H9 (cell line): ENCODE measurements at regions not wholly inside any gene's neighbourhood (a gene's known extent, or its start where the extent isn't known, plus 50 kb on each side); places are given as distances from the start of the nearest gene placed in this dataset.

Source experiments
- DNase-seq: peaks from one replicate; pipeline ENCODE4 v3.0.0-alpha.2; 2017
- H2AFZ ChIP-seq: one replicate; pipeline ENCODE4 v1.6.1; 2013; ENCODE audit warnings: mild to moderate bottlenecking, low read length, control low read depth, moderate library complexity
- H2AK5ac ChIP-seq: 2 replicates; pipeline ENCODE4 v1.6.1; 2013; ENCODE audit warnings: low read length, control low read depth, mixed read lengths; ENCODE audit not compliant: insufficient read length
- H2BK120ac ChIP-seq: one replicate; pipeline ENCODE4 v1.6.1; 2013; ENCODE audit warnings: low read depth, mild to moderate bottlenecking, low read length, control low read depth, inconsistent platforms; ENCODE audit not compliant: poor library complexity, severe bottlenecking
- H2BK12ac ChIP-seq: 2 replicates; pipeline ENCODE4 v1.6.1; 2013; ENCODE audit warnings: low read length, control low read depth, mixed read lengths, low read depth; ENCODE audit not compliant: insufficient read length
- H2BK15ac ChIP-seq: 2 replicates; pipeline ENCODE4 v1.6.1; 2013; ENCODE audit warnings: low read depth, low read length, control low read depth
- H2BK20ac ChIP-seq: one replicate; pipeline ENCODE4 v1.6.1; 2013; ENCODE audit warnings: low read depth, mild to moderate bottlenecking, low read length, control low read depth, inconsistent platforms; ENCODE audit not compliant: poor library complexity, severe bottlenecking
- H2BK5ac ChIP-seq: 2 replicates; pipeline ENCODE4 v1.6.1; 2013; ENCODE audit warnings: low read length, control low read depth, mixed read lengths; ENCODE audit not compliant: insufficient read length
- H3K14ac ChIP-seq: 2 replicates; pipeline ENCODE4 v1.6.1; 2013; ENCODE audit warnings: low read length, control low read depth; ENCODE audit not compliant: insufficient read depth
- H3K18ac ChIP-seq: 2 replicates; pipeline ENCODE4 v1.6.1; 2013; ENCODE audit warnings: low read depth, mild to moderate bottlenecking, mixed read lengths, low read length, control low read depth; ENCODE audit not compliant: insufficient read length
- H3K23ac ChIP-seq: 2 replicates; pipeline ENCODE4 v1.6.1; 2013; ENCODE audit warnings: low read length, control low read depth, mixed read lengths, low read depth; ENCODE audit not compliant: insufficient read length
- H3K23me2 ChIP-seq: 2 replicates; pipeline ENCODE4 v1.6.1; 2013; ENCODE audit warnings: low read depth, mild to moderate bottlenecking, mixed read lengths, low read length, control low read depth; ENCODE audit not compliant: insufficient read length, poor library complexity, severe bottlenecking
- H3K27ac ChIP-seq: 2 replicates; pipeline ENCODE4 v1.5.1; 2013; ENCODE audit warnings: low read length, control low read depth, mixed read lengths, low read depth; ENCODE audit not compliant: insufficient read length
- H3K27me3 ChIP-seq: 2 replicates; pipeline ENCODE4 v1.6.1; 2013; ENCODE audit warnings: low read length, control low read depth, inconsistent platforms; ENCODE audit not compliant: insufficient read depth
- H3K4ac ChIP-seq: 2 replicates; pipeline ENCODE4 v1.6.1; 2013; ENCODE audit warnings: low read depth, mild to moderate bottlenecking, control low read depth, inconsistent platforms, low read length, moderate library complexity
- H3K4me1 ChIP-seq: 2 replicates; pipeline ENCODE4 v1.6.1; 2013; ENCODE audit warnings: low read length, control low read depth, inconsistent platforms; ENCODE audit not compliant: insufficient read depth
- H3K4me2 ChIP-seq: 2 replicates; pipeline ENCODE4 v1.6.1; 2013; ENCODE audit warnings: low read length, control low read depth, mixed read lengths; ENCODE audit not compliant: insufficient read length, insufficient read depth
- H3K56ac ChIP-seq: 2 replicates; pipeline ENCODE4 v1.6.1; 2013; ENCODE audit warnings: low read depth, mild to moderate bottlenecking, mixed read lengths, low read length, control low read depth; ENCODE audit not compliant: insufficient read length
- H3K79me1 ChIP-seq: 2 replicates; pipeline ENCODE4 v1.6.1; 2013; ENCODE audit warnings: low read depth, mild to moderate bottlenecking, moderate library complexity, low read length, control low read depth, inconsistent platforms; ENCODE audit not compliant: insufficient read depth, poor library complexity, severe bottlenecking
- H3K79me2 ChIP-seq: 2 replicates; pipeline ENCODE4 v1.6.1; 2013; ENCODE audit warnings: low read length, control low read depth, inconsistent platforms; ENCODE audit not compliant: insufficient read depth
- H3K9ac ChIP-seq: 2 replicates; pipeline ENCODE4 v1.6.1; 2013; ENCODE audit warnings: low read length, control low read depth, mixed read lengths; ENCODE audit not compliant: insufficient read length; ENCODE audit errors: extremely low read depth
- H3K9me3 ChIP-seq: one replicate; pipeline ENCODE4 v1.6.1; 2013; ENCODE audit warnings: low read depth, low read length, inconsistent platforms; ENCODE audit not compliant: control insufficient read depth
- H3T11ph ChIP-seq: one replicate; pipeline ENCODE4 v1.6.1; 2013; ENCODE audit warnings: mild to moderate bottlenecking, low read length, control low read depth, inconsistent platforms
- H4K20me1 ChIP-seq: one replicate; pipeline ENCODE4 v1.6.1; 2013; ENCODE audit not compliant: control insufficient read depth, insufficient read length, insufficient read depth
- H4K5ac ChIP-seq: 2 replicates; pipeline ENCODE4 v1.6.1; 2013; ENCODE audit warnings: low read depth, mild to moderate bottlenecking, mixed read lengths, low read length, control low read depth; ENCODE audit not compliant: insufficient read length
- H4K8ac ChIP-seq: replicated peaks from 2 replicates; pipeline ENCODE4 v1.6.1; 2013; ENCODE audit warnings: low read length, control low read depth, mixed read lengths, low read depth; ENCODE audit not compliant: insufficient read length
- H4K91ac ChIP-seq: 2 replicates; pipeline ENCODE4 v1.6.1; 2013; ENCODE audit warnings: low read depth, mild to moderate bottlenecking, moderate library complexity, mixed read lengths, low read length, control low read depth; ENCODE audit not compliant: insufficient read length
- H3K27ac Mint-ChIP-seq, 3 experiments: 2 replicates in 2 of 3; 3 replicates in 1 of 3; pipeline ENCODE4 v1.8.0; 2020 to 2021; ENCODE audit warnings: mixed read lengths in 3 of 3, mild to moderate bottlenecking in 1 of 3, moderate library complexity in 1 of 3
- H3K27me3 Mint-ChIP-seq: 2 replicates; pipeline ENCODE4 v1.8.0; 2021; ENCODE audit warnings: low read depth, mild to moderate bottlenecking, moderate library complexity, mixed read lengths
- H3K36me3 Mint-ChIP-seq, 3 experiments: 2 replicates in 2 of 3; 3 replicates in 1 of 3; pipeline ENCODE4 v1.8.0; 2020 to 2021; ENCODE audit warnings: low read depth in 3 of 3, mixed read lengths in 3 of 3; ENCODE audit not compliant: insufficient read depth in 1 of 3
- H3K4me1 Mint-ChIP-seq, 2 experiments: 2 replicates each; pipeline ENCODE4 v1.8.0; 2020; ENCODE audit warnings: mixed read lengths in 2 of 2
- H3K4me3 Mint-ChIP-seq, 2 experiments: 2 replicates in 1 of 2; 3 replicates in 1 of 2; pipeline ENCODE4 v1.8.0; 2020 to 2021; ENCODE audit warnings: mild to moderate bottlenecking in 2 of 2, mixed read lengths in 2 of 2, moderate library complexity in 1 of 2
- H3K9me3 Mint-ChIP-seq, 2 experiments: 2 replicates in 1 of 2; 3 replicates in 1 of 2; pipeline ENCODE4 v1.8.0; 2020; ENCODE audit warnings: mild to moderate bottlenecking in 2 of 2, mixed read lengths in 2 of 2, moderate library complexity in 1 of 2
- WGBS: extraction: QIAGEN DNeasy Blood & Tissue Kit; methylation state at CpG from one replicate; pipeline ENCODE4 v1.1.7; 2013; ENCODE audit warnings: missing lambda C conversion rate, low lambda C conversion rate, mixed read lengths; ENCODE audit not compliant: insufficient read length; ENCODE audit errors: extremely low coverage; 5-methylcytosine and 5-hydroxymethylcytosine counted together
- TF ChIP-seq, protein P1 (sequence below): fragments of 200-600 bp; sonication (generic); conservative IDR thresholded peaks from 3 replicates; pipeline ENCODE4 v1.8.0; 2021; ENCODE audit warnings: antibody characterized with exemption, mild to moderate bottlenecking

DNA sequence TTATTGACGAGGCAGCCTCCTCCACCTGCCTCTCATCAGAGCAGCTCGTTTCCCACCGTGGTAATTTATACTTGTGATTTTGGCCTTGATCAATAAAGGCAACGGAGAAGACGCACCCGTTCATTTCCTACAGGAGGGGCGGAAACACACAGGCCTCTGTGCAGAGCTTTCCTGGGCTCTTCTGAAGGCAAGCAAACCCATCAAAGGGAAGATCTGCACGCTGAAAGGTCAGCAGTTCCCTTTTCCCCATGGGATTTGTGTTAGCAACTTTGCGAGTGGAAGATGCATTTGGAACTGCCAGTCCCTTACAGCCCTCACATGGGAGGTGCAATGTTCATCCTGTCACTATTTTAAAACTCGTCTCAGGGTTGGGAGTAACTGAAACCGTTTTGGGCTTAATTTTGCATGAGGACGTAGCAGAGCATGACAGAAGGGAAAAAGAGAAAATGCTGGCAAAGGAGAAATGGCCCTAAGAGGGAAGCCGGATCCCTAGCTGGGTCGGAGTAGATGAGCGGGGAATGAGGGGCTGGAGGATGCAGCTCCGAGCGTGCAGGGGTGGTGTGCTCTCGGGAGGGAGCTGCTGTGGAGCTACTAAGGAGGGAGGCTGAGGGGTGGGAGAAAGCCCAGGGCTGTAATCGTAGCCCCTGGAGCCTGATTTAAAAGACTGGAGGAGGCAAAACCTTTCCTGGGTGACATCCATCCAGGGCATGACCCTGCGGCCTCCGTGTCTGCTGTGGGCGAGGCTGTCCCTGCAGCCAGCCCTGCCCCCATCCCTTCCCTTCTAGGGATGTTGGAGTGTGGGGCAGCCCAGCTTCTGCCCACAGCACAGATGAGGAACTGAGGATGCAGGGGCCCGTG lies 111.1 kb upstream of the FAM20C start:
- Histone ChIP-seq H2BK120ac (no peak overlapping the region), H3K18ac (no peak overlapping the region), H3K56ac (no peak overlapping the region), H2BK20ac (no peak overlapping the region), H2BK5ac (no peak overlapping the region), H3K79me1 (no peaks in the 10 kb centered on the region), H3K4me2 (no peak overlapping the region), H4K91ac (no peak overlapping the region), H3K4ac (no peak overlapping the region), H2BK12ac (no peak overlapping the region), H3K4me1 (peaks cover 3% of the 10 kb centered on the region; the same call in 1 of the 2 replicates), H3K23ac (no peak overlapping the region), H3K79me2 (no peaks in the 10 kb centered on the region; the same call in 1 of the 2 replicates), H3T11ph (no peak overlapping the region), H2AK5ac (no peak overlapping the region), H3K14ac (no peak overlapping the region; the same call in 1 of the 2 replicates), H4K8ac (no peak overlapping the region), H3K9me3 (no peaks in the 10 kb centered on the region), H4K5ac (no peak overlapping the region), H3K27ac (no peak overlapping the region), H3K27me3 (no peaks in the 10 kb centered on the region), H2AFZ (no peak overlapping the region), H4K20me1 (no peaks in the 10 kb centered on the region), H3K9ac (no peak overlapping the region), H3K23me2 (no peaks in the 10 kb centered on the region), H2BK15ac (no peak overlapping the region)
- peaks cover 0 to 1% (median 0%) of the 10 kb centered on the region in 3 experiments; a peak in 1 of 7 replicates for H3K36me3 Mint-ChIP-seq
- peaks cover 28 to 33% of the 10 kb centered on the region in 2 experiments for H3K4me1 Mint-ChIP-seq
- no peak overlapping the region; a peak in 1 of 7 replicates for H3K27ac Mint-ChIP-seq
- H3K27me3 Mint-ChIP-seq, result peaks cover 5% of the 10 kb centered on the region
- TF ChIP-seq, protein P1, sequence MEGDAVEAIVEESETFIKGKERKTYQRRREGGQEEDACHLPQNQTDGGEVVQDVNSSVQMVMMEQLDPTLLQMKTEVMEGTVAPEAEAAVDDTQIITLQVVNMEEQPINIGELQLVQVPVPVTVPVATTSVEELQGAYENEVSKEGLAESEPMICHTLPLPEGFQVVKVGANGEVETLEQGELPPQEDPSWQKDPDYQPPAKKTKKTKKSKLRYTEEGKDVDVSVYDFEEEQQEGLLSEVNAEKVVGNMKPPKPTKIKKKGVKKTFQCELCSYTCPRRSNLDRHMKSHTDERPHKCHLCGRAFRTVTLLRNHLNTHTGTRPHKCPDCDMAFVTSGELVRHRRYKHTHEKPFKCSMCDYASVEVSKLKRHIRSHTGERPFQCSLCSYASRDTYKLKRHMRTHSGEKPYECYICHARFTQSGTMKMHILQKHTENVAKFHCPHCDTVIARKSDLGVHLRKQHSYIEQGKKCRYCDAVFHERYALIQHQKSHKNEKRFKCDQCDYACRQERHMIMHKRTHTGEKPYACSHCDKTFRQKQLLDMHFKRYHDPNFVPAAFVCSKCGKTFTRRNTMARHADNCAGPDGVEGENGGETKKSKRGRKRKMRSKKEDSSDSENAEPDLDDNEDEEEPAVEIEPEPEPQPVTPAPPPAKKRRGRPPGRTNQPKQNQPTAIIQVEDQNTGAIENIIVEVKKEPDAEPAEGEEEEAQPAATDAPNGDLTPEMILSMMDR, result no peak
- no peak for DNase-seq
- WGBS, result no CpG with 5 or more reads among the region's 23 CpGs
- no peak overlapping the region; a peak in 1 of 5 replicates for H3K4me3 Mint-ChIP-seq
- no peaks in the 10 kb centered on the region for H3K9me3 Mint-ChIP-seq
